WI38 (cell line): ENCODE measurements at regions not wholly inside any gene's neighbourhood (a gene's known extent, or its start where the extent isn't known, plus 50 kb on each side); places are given as distances from the start of the nearest gene placed in this dataset.

Source experiments
- H3K4me3 ChIP-seq: 2 replicates; pipeline ENCODE4 v1.5.1; 2011; ENCODE audit warnings: low read depth, mild to moderate bottlenecking, control low read depth, low read length
- TF ChIP-seq, protein P1 (sequence below): IDR thresholded peaks from 2 replicates; pipeline ENCODE4 v1.5.1; 2012; ENCODE audit warnings: low read depth, mild to moderate bottlenecking, control low read depth, low read length

DNA sequence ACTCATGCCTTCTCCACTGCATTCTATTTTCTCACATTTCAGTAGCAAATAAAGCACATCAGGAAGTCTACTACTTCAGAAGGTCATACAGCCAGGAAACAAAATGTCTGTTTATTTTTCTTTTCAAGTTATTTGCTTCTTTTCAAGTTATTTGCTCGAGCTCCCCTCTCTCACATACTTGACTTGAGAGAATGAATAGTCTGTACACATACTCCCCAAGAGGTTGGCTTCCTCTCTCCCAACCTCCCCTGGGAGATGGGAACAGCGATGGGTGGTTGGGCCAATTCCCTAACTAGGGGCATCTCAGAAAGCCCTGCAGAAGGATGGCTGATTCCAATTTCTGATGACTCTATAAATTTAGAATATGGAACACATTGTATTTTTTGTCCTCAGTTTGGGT, 64.7 kb upstream of the PTPN13 start:
- TF ChIP-seq, protein P1, sequence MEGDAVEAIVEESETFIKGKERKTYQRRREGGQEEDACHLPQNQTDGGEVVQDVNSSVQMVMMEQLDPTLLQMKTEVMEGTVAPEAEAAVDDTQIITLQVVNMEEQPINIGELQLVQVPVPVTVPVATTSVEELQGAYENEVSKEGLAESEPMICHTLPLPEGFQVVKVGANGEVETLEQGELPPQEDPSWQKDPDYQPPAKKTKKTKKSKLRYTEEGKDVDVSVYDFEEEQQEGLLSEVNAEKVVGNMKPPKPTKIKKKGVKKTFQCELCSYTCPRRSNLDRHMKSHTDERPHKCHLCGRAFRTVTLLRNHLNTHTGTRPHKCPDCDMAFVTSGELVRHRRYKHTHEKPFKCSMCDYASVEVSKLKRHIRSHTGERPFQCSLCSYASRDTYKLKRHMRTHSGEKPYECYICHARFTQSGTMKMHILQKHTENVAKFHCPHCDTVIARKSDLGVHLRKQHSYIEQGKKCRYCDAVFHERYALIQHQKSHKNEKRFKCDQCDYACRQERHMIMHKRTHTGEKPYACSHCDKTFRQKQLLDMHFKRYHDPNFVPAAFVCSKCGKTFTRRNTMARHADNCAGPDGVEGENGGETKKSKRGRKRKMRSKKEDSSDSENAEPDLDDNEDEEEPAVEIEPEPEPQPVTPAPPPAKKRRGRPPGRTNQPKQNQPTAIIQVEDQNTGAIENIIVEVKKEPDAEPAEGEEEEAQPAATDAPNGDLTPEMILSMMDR = no peak
- no peak overlapping the region for H3K4me3 ChIP-seq

DNA sequence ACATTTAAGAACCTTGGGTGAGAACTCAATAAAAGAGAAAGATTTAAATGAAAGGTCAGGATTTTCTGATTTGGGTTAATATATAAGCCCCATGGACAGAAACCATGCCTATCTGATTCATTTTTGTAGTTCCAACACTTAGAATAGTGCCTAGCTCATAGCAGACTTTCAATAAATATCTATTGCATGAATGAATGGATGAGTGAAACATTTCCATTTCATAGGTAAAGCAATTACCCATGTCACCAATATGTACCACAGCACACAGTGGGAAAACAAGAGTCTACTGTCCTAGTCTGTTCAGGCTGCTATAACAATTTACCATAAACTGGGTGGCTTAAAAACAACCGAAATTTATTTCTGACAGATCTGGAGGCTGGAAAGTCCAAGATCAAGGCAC, 63.9 kb upstream of the PTPN13 start:
- no peak overlapping the region for H3K4me3 ChIP-seq
- TF ChIP-seq, protein P1 = no peak

DNA sequence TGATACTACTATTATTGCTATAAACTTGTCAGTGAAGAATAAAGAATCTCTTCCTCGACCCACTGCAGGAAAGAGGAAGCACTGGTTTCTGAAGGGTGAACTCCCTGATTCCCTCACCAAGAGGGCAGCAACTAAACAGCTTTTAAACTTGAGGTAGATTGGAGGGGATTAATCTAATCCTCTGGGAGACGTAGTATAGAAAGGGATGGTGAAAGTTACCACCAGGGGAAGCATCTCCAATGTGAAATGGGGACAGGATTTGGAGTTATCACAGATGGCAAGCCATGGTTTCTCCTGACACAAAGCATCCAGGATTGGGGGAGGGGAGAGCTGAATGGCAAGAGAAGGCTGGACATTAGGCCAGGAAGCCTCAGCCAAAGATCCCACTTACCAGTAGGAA, 62.7 kb upstream of the PTPN13 start:
- H3K4me3 ChIP-seq = no peak overlapping the region
- TF ChIP-seq, protein P1 = no peak

DNA sequence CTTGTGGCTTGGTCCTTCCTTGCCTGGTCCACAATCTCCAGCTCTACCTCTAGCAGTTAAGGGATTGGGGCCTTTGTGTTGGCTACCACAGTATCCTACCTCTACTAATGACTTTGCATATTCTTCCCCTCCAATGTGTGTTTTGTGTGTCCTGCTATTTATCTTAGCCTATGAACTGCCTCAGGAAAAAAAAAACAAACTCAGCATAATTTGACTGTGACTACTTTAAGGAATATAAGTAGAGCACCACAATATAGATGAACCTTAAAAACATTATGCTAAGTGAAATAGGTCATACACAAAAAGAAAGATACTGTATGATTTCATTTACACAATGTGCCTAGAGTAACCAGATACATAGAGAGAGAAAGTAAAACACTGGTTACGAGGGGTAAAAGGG, 61.3 kb upstream of the PTPN13 start:
- TF ChIP-seq, protein P1 = no peak
- no peak overlapping the region for H3K4me3 ChIP-seq

DNA sequence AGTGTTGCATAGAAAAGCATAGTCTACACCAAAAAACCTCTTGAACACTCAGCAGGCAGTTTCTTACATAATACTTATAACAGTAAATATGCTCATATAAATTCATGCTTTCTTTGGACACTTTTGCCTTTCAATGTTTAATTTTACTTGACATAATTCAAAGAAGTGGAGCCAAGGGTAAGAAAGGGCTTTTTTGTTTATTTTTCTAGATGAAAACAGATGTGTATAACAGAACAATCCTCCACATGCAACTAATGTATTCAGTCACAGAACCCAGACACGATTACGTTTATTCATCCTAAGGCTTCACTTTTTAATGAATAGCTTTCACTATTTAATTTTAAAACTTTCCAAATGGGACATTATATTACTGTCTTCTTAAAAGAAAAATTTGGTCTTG, 58.0 kb upstream of the PTPN13 start:
- TF ChIP-seq, protein P1 = no peak

DNA sequence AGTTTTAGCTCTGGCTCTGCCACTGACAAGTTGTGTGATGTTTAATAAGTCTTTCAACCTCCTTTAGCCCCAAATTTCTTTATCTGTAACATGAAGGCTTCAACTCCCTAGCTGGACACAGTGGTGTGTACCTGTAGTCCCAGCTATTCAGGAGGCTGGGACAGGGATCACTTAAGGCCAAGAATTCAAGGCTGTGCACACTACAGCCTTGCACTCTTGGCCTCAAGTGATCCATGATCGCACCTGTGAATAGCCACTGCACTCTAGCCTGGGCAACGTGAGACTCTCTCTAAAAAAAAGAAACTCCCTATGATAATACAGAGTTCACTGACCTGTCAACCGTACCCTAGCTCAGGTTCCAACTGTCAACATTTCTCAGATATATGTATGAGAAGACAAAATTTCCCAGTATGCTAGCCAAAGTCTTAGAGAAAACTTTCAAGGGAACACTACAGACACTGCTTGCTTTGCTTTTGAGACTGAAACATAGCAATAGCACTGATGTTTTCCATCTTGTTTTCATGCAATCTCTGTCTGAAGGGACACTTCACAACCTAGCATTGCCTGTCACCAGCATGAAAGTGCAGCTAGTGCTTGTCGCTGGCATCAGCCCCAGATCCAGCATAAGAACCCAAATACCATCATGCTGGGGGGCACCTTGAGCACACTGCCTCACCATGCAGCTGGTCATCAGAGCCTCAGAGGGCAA, 51.6 kb upstream of the PTPN13 start:
- no peak overlapping the region for H3K4me3 ChIP-seq
- TF ChIP-seq, protein P1 = no peak

More for the DNA sequence above, 58.0 kb upstream of the PTPN13 start:
- no peak overlapping the region for H3K4me3 ChIP-seq

DNA sequence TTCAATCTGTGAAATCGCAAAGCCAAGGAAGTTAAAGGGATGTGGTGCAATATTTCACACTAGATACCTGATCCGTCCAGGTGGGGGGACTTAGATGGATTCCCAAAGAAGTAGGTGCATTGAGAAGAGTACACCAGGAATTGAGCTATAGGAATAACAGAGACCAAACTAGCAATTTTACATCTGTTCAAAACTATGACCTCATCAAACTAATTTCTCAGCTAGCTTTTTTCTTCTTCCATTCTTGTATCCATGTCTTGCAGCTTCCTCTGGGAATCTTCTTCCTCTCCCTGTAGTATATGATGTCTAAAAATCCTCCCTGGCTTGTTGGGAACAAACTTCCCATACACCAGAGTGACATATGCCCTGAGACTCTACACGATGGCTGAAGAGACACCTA, 51.0 kb upstream of the PTPN13 start:
- no peak overlapping the region for H3K4me3 ChIP-seq
- TF ChIP-seq, protein P1 = no peak
